Stomach (tissue), 8 donors: ENCODE measurements at regions not wholly inside any gene's neighbourhood (a gene's known extent, or its start where the extent isn't known, plus 50 kb on each side); places are given as distances from the start of the nearest gene placed in this dataset.
"Not testable (repeated sequence)": the region's sequence is repeated elsewhere in the genome, so short reads cannot be mapped to it uniquely, and the experiment has no call there.

Source experiments
- DNase-seq, 2 donors: peaks; one replicate each; pipeline versions ENCODE4 v3.0.0 to v3.0.0-alpha.2; 2013 to 2019
- H3K27ac ChIP-seq, 5 donors: fragments of 200-600 bp in 4 of 5; sonication (generic) in 4 of 5; one replicate each; pipeline ENCODE4 v1.5.1; 2013 to 2019; ENCODE audit warnings: mild to moderate bottlenecking in 1 of 5, moderate library complexity in 1 of 5
- H3K27me3 ChIP-seq, 3 donors: fragments of 200-600 bp; sonication (generic); one replicate each; pipeline ENCODE4 v1.5.1; 2017 to 2019; ENCODE audit warnings: mixed run types in 1 of 3
- H3K36me3 ChIP-seq, 4 donors: fragments of 200-600 bp; sonication (generic); 1 replicate in 3 of 4; 2 replicates in 1 of 4; pipeline ENCODE4 v1.5.1; 2016 to 2019
- H3K4me1 ChIP-seq, 4 donors: fragments of 200-600 bp; sonication (generic); one replicate each; pipeline ENCODE4 v1.5.1; 2016 to 2019
- H3K4me3 ChIP-seq, 4 donors: fragments of 200-600 bp; sonication (generic) in 3 of 4; one replicate each; pipeline ENCODE4 v1.5.1; 2016 to 2019; ENCODE audit warnings: mild to moderate bottlenecking in 1 of 4
- H3K9me3 ChIP-seq, 4 donors: fragments of 200-600 bp; sonication (generic); one replicate each; pipeline ENCODE4 v1.5.1; 2016 to 2019
- CTCF ChIP-seq, 7 experiments: fragments of 450-650 bp in 4 of 7; fragments of 200-600 bp in 3 of 7; sonication (generic) in 3 of 7; IDR thresholded peaks; one replicate each; pipeline ENCODE4 v1.5.1; 2016 to 2019; ENCODE audit warnings: antibody characterized with exemption in 7 of 7, control low read depth in 2 of 7, mild to moderate bottlenecking in 1 of 7
- EP300 ChIP-seq: sonication (generic); formaldehyde crosslinking; IDR thresholded peaks from one replicate; pipeline ENCODE4 v1.6.1; 2017; ENCODE audit warnings: antibody characterized with exemption
- POLR2A ChIP-seq, 4 donors: fragments of 450-650 bp; IDR thresholded peaks; one replicate each; pipeline ENCODE4 v1.6.1; 2016; ENCODE audit warnings: antibody characterized with exemption in 4 of 4, control low read depth in 2 of 4, mild to moderate bottlenecking in 1 of 4, moderate library complexity in 1 of 4
- POLR2AphosphoS5 ChIP-seq, 3 donors: sonication (generic); formaldehyde crosslinking; IDR thresholded peaks; one replicate each; pipeline ENCODE4 v1.6.1; 2016; ENCODE audit warnings: antibody characterized with exemption in 3 of 3
- WGBS, 5 donors: extraction: QIAGEN DNeasy Blood & Tissue Kit in 3 of 5; methylation state at CpG; one replicate each; pipeline versions ENCODE4 v1.1.5 to v1.1.7; 2013 to 2018; 5-methylcytosine and 5-hydroxymethylcytosine counted together
- intact Hi-C: fragments of 100-400 bp; cut with DNase I; formaldehyde crosslinking; loops from one replicate; pipeline ENCODE4 v1.15.1; 2023; ENCODE audit warnings: low total_unique reads
- donor health status: healthy with polysubstance abuse.
- donor health status: Bipolar disorder and iron deficiency.
- donor health status: healthy.

- DNase-seq = no peak
- intact Hi-C loops = no loop called here
- peaks cover 3 to 29% (median 22%) of the 10 kb centered on the region in 4 donors for H3K9me3 ChIP-seq
Measured at GRCh38 chr3:173199568-173199967, 58.5 kb upstream of the SPATA16 start.

GRCh38 chr3:173194868-173195267 lies 53.8 kb upstream of the SPATA16 start:
- intact Hi-C loops, H3K4me1 ChIP-seq, H3K27me3 ChIP-seq, H3K36me3 ChIP-seq, DNase-seq, H3K27ac ChIP-seq, H3K4me3 ChIP-seq: not testable (repeated sequence)
- 85 to 98% (median 91%) methylated on average over 2 of the region's 2 CpGs for WGBS, 5 donors
- H3K9me3 ChIP-seq = peaks cover 3 to 22% (median 17%) of the 10 kb centered on the region in 4 donors

More at GRCh38 chr3:173199568-173199967, 58.5 kb upstream of the SPATA16 start:
- TF ChIP-seq CTCF (IDR thresholded peaks at IDR 0.05) = no peak
- no peak for TF ChIP-seq POLR2AphosphoS5 (IDR thresholded peaks at IDR 0.05)
- TF ChIP-seq POLR2A (IDR thresholded peaks at IDR 0.05) = no peak
- no peak for TF ChIP-seq EP300
- Histone ChIP-seq H3K36me3 (no peaks in the 10 kb centered on the region), H3K4me3 (no peak overlapping the region), H3K4me1 (no peaks in the 10 kb centered on the region), H3K27me3 (no peaks in the 10 kb centered on the region), H3K27ac (no peak overlapping the region)

- no peak for DNase-seq
- intact Hi-C loops = no loop called here
- TF ChIP-seq EP300 (no peak), CTCF (IDR thresholded peaks at IDR 0.05) (no peak), POLR2A (IDR thresholded peaks at IDR 0.05) (no peak), POLR2AphosphoS5 (IDR thresholded peaks at IDR 0.05) (no peak)
- Histone ChIP-seq H3K9me3 (peaks cover 0 to 27% (median 19%) of the 10 kb centered on the region in 4 donors), H3K27ac (no peak overlapping the region), H3K27me3 (no peaks in the 10 kb centered on the region), H3K4me3 (no peak overlapping the region), H3K4me1 (no peaks in the 10 kb centered on the region), H3K36me3 (no peaks in the 10 kb centered on the region)
- WGBS, 5 donors = 58 to 74% (median 66%) methylated on average over 1 of the region's 1 CpG
Measured at GRCh38 chr3:173191611-173192010, 50.6 kb upstream of the SPATA16 start.
